ENCODE measurements at regions not wholly inside any gene's neighbourhood (a gene's known extent, or its start where the extent isn't known, plus 50 kb on each side); places are given as distances from the start of the nearest gene placed in this dataset.

DNA sequence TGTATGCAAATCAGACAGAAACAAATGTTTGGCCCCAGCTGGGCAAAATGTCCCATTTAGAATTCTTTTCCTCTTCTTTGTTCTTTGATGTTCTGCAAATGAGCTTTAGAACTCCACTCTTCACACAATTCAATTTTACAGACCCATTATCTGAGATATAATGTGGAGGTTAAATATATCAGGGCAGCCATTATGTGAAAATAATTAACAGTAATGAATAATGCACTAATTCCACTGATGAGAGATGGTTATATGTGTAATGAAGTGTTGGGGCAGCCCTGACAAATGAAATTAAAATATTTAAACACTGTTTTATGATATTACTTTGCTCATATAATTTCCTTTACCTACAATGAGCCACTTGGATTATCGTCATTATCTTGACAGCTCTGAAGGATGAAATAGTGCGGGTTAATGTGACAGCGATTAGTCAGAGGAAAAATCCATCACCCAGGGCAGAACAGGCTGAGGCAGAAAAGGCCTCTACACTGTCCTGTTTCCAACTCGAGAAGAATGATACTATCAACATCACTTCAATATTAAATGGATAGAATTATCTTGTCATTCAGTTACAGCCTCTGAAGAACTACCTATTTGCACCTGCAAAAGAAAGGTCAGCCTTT lies 321.1 kb downstream of the RBM26 start:
- TF ChIP-seq POLR2A (IDR thresholded peaks at IDR 0.05): no peak
- TF ChIP-seq, protein P1, sequence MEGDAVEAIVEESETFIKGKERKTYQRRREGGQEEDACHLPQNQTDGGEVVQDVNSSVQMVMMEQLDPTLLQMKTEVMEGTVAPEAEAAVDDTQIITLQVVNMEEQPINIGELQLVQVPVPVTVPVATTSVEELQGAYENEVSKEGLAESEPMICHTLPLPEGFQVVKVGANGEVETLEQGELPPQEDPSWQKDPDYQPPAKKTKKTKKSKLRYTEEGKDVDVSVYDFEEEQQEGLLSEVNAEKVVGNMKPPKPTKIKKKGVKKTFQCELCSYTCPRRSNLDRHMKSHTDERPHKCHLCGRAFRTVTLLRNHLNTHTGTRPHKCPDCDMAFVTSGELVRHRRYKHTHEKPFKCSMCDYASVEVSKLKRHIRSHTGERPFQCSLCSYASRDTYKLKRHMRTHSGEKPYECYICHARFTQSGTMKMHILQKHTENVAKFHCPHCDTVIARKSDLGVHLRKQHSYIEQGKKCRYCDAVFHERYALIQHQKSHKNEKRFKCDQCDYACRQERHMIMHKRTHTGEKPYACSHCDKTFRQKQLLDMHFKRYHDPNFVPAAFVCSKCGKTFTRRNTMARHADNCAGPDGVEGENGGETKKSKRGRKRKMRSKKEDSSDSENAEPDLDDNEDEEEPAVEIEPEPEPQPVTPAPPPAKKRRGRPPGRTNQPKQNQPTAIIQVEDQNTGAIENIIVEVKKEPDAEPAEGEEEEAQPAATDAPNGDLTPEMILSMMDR (IDR thresholded peaks at IDR 0.05): no peak
